Type B pancreatic cell (in vitro differentiated cells): ENCODE measurements at regions not wholly inside any gene's neighbourhood (a gene's known extent, or its start where the extent isn't known, plus 50 kb on each side); places are given as distances from the start of the nearest gene placed in this dataset.

ENCODE experiments used
- DNase-seq: peaks from one replicate; pipeline ENCODE4 v3.0.0; 2021; ENCODE audit warnings: mixed read lengths; ENCODE audit not compliant: unreplicated experiment; ENCODE audit errors: extremely low spot score
- H3K27ac Mint-ChIP-seq: 2 replicates; pipeline ENCODE4 v1.8.0; 2021; ENCODE audit warnings: mild to moderate bottlenecking, mixed read lengths
- H3K27me3 Mint-ChIP-seq: 2 replicates; pipeline ENCODE4 v1.8.0; 2021; ENCODE audit warnings: mixed read lengths
- H3K36me3 Mint-ChIP-seq: 2 replicates; pipeline ENCODE4 v1.8.0; 2021; ENCODE audit warnings: mixed read lengths
- H3K4me1 Mint-ChIP-seq: one replicate; pipeline ENCODE4 v1.8.0; 2021; ENCODE audit warnings: mixed read lengths; ENCODE audit not compliant: unreplicated experiment
- H3K4me3 Mint-ChIP-seq: 2 replicates; pipeline ENCODE4 v1.8.0; 2021; ENCODE audit warnings: mild to moderate bottlenecking, mixed read lengths
- H3K9me3 Mint-ChIP-seq: 2 replicates; pipeline ENCODE4 v1.8.0; 2021; ENCODE audit warnings: mixed read lengths
- TF ChIP-seq, protein P1 (sequence below): fragments of 200-600 bp; sonication (generic); conservative IDR thresholded peaks from 2 replicates; pipeline ENCODE4 v1.5.0; 2021; ENCODE audit warnings: antibody characterized with exemption, mild to moderate bottlenecking

GRCh38 chr20:48432494-48432832 is 395.3 kb downstream of the PREX1 start:
- H3K4me1 Mint-ChIP-seq, result peaks cover 13% of the 10 kb centered on the region
- H3K27me3 Mint-ChIP-seq, result peaks cover 7% of the 10 kb centered on the region
- H3K4me3 Mint-ChIP-seq, result no peak overlapping the region
- DNase-seq, result no peak
- no peaks in the 10 kb centered on the region for H3K9me3 Mint-ChIP-seq
- H3K36me3 Mint-ChIP-seq, result no peaks in the 10 kb centered on the region
- TF ChIP-seq, protein P1, sequence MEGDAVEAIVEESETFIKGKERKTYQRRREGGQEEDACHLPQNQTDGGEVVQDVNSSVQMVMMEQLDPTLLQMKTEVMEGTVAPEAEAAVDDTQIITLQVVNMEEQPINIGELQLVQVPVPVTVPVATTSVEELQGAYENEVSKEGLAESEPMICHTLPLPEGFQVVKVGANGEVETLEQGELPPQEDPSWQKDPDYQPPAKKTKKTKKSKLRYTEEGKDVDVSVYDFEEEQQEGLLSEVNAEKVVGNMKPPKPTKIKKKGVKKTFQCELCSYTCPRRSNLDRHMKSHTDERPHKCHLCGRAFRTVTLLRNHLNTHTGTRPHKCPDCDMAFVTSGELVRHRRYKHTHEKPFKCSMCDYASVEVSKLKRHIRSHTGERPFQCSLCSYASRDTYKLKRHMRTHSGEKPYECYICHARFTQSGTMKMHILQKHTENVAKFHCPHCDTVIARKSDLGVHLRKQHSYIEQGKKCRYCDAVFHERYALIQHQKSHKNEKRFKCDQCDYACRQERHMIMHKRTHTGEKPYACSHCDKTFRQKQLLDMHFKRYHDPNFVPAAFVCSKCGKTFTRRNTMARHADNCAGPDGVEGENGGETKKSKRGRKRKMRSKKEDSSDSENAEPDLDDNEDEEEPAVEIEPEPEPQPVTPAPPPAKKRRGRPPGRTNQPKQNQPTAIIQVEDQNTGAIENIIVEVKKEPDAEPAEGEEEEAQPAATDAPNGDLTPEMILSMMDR, result no peak
- no peak overlapping the region for H3K27ac Mint-ChIP-seq

GRCh38 chr20:48431653-48432493 is 395.9 kb downstream of the PREX1 start:
- no peak overlapping the region for H3K4me3 Mint-ChIP-seq
- no peaks in the 10 kb centered on the region for H3K9me3 Mint-ChIP-seq
- DNase-seq, result no peak
- TF ChIP-seq, protein P1, result no peak
- H3K27me3 Mint-ChIP-seq, result peaks cover 7% of the 10 kb centered on the region
- H3K36me3 Mint-ChIP-seq, result no peaks in the 10 kb centered on the region
- peaks cover 8% of the 10 kb centered on the region for H3K4me1 Mint-ChIP-seq
- H3K27ac Mint-ChIP-seq, result no peak overlapping the region

GRCh38 chr20:48426630-48427029 is 401.2 kb downstream of the PREX1 start:
- TF ChIP-seq, protein P1, result no peak
- no peak overlapping the region for H3K27ac Mint-ChIP-seq
- peaks cover 14% of the 10 kb centered on the region for H3K27me3 Mint-ChIP-seq
- no peak for DNase-seq
- H3K9me3 Mint-ChIP-seq, result no peaks in the 10 kb centered on the region
- no peak overlapping the region for H3K4me3 Mint-ChIP-seq
- H3K36me3 Mint-ChIP-seq, result no peaks in the 10 kb centered on the region
- H3K4me1 Mint-ChIP-seq, result peaks cover 10% of the 10 kb centered on the region

DNA sequence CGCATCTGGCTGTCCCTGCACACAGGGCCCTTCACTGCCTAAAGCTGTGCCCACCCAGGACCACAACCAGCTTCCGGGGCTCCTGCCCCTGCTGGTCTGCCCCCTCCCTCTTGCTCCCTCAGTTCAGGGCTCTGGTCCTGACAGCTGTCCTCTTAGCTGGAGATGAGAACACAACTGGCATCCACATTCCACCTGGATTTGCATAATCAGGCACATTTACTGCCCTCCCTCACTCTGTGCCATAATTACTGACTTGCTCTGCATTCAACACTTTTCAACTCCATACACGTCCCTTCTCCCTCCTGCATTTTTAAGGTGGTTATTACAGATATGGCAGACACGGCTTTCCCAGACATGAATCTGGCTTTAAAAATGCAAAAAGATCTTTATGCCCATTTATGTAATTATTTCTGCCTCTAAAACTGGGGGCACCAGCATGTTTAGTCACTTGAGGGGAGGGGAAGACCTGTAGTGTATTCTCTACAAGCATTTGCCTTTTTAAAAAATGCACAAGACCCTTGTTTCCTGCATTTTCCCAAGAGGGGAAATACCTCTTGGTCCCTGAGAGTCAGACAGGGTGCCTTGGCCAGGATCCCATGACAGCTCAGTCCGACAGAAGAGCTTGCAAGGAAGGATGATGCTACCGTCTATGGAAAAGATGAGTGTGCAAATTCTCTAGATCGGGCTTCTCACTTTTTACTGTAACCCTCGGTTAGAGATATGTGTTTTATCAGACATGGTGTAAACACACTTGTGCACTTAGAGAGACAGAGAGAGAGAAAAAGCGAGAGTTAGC is 401.8 kb downstream of the PREX1 start:
- TF ChIP-seq, protein P1, result no peak
- Mint-ChIP-seq H3K4me3 (no peak overlapping the region), H3K9me3 (no peaks in the 10 kb centered on the region), H3K36me3 (no peaks in the 10 kb centered on the region), H3K27ac (no peak overlapping the region), H3K27me3 (peaks cover 14% of the 10 kb centered on the region), H3K4me1 (peaks cover 8% of the 10 kb centered on the region)
- DNase-seq, result no peak

DNA sequence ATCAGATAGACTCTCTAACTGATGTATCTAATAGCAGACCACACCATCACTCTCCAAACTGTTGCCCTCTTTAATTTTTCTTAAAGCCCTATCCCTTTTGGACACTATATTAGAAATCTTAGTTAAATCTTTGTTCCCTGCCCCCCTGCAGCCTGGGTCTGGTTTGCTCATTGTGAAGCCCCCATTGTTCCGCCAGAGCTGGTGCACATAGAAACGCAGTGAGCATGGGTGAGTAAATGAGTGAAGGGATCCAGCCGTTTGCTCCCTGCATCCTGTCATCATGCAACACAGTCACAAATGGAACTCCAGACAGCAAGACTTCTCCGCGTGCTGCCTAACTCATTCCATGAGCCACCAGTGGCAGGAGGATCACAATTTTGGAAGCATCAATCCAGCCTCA is 402.5 kb downstream of the PREX1 start:
- H3K4me3 Mint-ChIP-seq, result no peak overlapping the region
- TF ChIP-seq, protein P1, result no peak
- H3K27ac Mint-ChIP-seq, result no peak overlapping the region
- H3K4me1 Mint-ChIP-seq, result peaks cover 8% of the 10 kb centered on the region
- no peaks in the 10 kb centered on the region for H3K36me3 Mint-ChIP-seq
- H3K9me3 Mint-ChIP-seq, result no peaks in the 10 kb centered on the region
- DNase-seq, result no peak
- peaks cover 13% of the 10 kb centered on the region for H3K27me3 Mint-ChIP-seq
